ENCODE measurements at regions not wholly inside any gene's neighbourhood (a gene's known extent, or its start where the extent isn't known, plus 50 kb on each side); places are given as distances from the start of the nearest gene placed in this dataset.
"Not testable (repeated sequence)": the region's sequence is repeated elsewhere in the genome, so short reads cannot be mapped to it uniquely, and the experiment has no call there.

DNA sequence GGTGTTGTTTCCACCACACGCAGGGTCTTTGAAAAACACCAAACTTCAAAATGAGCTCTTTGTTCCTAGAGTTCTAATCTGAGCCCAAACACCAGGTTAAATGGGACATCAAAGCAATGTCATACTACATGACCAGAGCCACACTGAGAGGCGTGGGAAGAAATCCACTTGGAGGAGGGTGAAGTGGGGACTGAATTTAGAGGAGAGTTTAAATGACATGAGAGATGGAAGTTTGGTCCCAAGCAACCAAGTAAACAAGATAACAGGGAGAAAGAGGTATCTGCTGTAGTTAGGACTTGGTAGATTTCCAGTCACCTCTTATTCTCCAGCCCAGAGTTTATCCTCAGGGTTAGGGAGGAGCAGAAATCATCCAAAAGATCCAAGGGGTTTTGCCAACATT lies 290.9 kb upstream of the FAM78B start:
- H3K4me1 Mint-ChIP-seq (ENCODE audit: low read depth in 2 of 2) = no peaks in the 10 kb centered on the region
- no peak overlapping the region for H3K4me3 Mint-ChIP-seq

DNA sequence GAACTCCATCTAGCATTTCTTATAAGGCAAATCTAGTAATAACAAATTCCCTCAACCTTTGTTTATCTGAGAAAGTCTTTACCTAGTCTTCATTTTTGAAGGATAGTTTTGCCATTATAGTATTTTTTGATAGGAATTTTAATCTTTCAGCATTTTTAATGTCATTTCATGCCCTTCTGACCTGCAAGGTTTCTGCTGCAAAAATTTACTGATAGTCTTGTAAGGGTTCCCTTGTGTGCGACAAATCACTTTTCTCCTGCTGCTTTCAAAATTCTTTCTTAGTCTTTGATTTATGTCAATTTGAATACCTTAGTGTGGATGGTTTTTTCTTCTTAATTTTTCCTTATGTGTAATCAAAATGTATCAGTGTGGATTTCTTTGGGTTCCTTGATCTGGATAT lies 297.5 kb upstream of the FAM78B start:
- Mint-ChIP-seq H3K4me1 (ENCODE audit: low read depth in 2 of 2) (no peaks in the 10 kb centered on the region), H3K36me3 (peaks cover 12% of the 10 kb centered on the region), H3K27ac (no peak overlapping the region), H3K27me3 (peaks cover 20 to 35% of the 10 kb centered on the region in 2 donors), H3K9me3 (peaks cover 3% of the 10 kb centered on the region), H3K4me3 (no peak overlapping the region)
- DNase-seq (ENCODE audit: low spot score) = no peak
- ATAC-seq = no peak

More for the DNA sequence above, 290.9 kb upstream of the FAM78B start:
- ATAC-seq (no peak), DNase-seq (ENCODE audit: low spot score) (no peak)
- no peaks in the 10 kb centered on the region for H3K36me3 Mint-ChIP-seq
- peaks cover 9 to 18% of the 10 kb centered on the region in 2 donors for H3K27me3 Mint-ChIP-seq
- H3K9me3 Mint-ChIP-seq = no peaks in the 10 kb centered on the region
- no peak overlapping the region for H3K27ac Mint-ChIP-seq

GRCh38 chr1:166470014-166470413 lies 303.2 kb upstream of the FAM78B start:
- H3K36me3 Mint-ChIP-seq = peaks cover 4% of the 10 kb centered on the region
- H3K27me3 Mint-ChIP-seq = peaks cover 28 to 29% of the 10 kb centered on the region in 2 donors
- ATAC-seq = no peak
- no peak overlapping the region for H3K4me3 Mint-ChIP-seq
- no peak overlapping the region for H3K27ac Mint-ChIP-seq
- DNase-seq (ENCODE audit: low spot score) = no peak
- no peaks in the 10 kb centered on the region for H3K4me1 Mint-ChIP-seq (ENCODE audit: low read depth in 2 of 2)
- H3K9me3 Mint-ChIP-seq = no peaks in the 10 kb centered on the region

- Mint-ChIP-seq H3K27ac (no peak overlapping the region), H3K27me3 (peaks cover 23 to 27% of the 10 kb centered on the region in 2 donors), H3K9me3 (no peaks in the 10 kb centered on the region), H3K36me3 (peaks cover under 1% of the 10 kb centered on the region), H3K4me1 (ENCODE audit: low read depth in 2 of 2) (no peaks in the 10 kb centered on the region), H3K4me3 (no peak overlapping the region)
- no peak for DNase-seq (ENCODE audit: low spot score)
- ATAC-seq = no peak
Measured at GRCh38 chr1:166470441-166470840, 303.6 kb upstream of the FAM78B start.

GRCh38 chr1:166471359-166471758 lies 304.6 kb upstream of the FAM78B start:
- H3K27me3 Mint-ChIP-seq = peaks cover 22 to 27% of the 10 kb centered on the region in 2 donors
- no peak overlapping the region for H3K4me3 Mint-ChIP-seq
- H3K9me3 Mint-ChIP-seq = no peaks in the 10 kb centered on the region
- ATAC-seq (no peak), DNase-seq (ENCODE audit: low spot score) (no peak)
- H3K27ac Mint-ChIP-seq = no peak overlapping the region
- H3K36me3 Mint-ChIP-seq = no peaks in the 10 kb centered on the region
- H3K4me1 Mint-ChIP-seq (ENCODE audit: low read depth in 2 of 2) = no peaks in the 10 kb centered on the region

DNA sequence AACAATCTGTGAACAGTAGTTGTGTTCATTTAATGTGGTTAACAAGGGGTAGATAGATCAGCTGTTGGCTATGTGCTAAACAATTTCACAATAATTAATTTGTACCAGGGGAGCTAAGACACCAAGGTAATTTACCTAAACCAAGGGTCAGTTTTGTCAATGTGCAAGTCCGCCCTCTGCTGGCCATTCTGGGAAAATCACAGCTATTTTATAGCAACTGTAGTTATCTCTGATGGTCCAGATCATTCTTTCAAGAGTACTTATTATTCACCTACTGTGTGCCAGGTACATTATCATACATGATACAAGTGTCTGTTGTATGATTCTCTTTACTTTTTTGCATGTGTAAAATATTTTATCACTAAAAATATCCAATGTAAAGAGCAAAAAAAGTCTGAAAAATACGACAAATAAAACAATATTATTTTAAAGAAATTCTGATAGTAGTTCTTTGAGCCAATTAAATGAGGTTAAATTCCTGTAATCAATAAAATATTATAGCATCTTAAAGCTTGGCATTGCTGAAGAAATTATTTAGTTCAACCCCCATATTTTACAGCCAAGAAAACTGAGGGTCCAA lies 312.3 kb upstream of the FAM78B start:
- H3K9me3 Mint-ChIP-seq = no peaks in the 10 kb centered on the region
- no peaks in the 10 kb centered on the region for H3K4me1 Mint-ChIP-seq (ENCODE audit: low read depth in 2 of 2)
- DNase-seq (ENCODE audit: low spot score) = peak; percentile 70
- no peak overlapping the region for H3K27ac Mint-ChIP-seq
- peak in 1 of 2 donors; percentile 56 for ATAC-seq
- no peak overlapping the region for H3K4me3 Mint-ChIP-seq
- peaks cover 0 to 3% of the 10 kb centered on the region in 2 donors for H3K27me3 Mint-ChIP-seq
- no peaks in the 10 kb centered on the region for H3K36me3 Mint-ChIP-seq

DNA sequence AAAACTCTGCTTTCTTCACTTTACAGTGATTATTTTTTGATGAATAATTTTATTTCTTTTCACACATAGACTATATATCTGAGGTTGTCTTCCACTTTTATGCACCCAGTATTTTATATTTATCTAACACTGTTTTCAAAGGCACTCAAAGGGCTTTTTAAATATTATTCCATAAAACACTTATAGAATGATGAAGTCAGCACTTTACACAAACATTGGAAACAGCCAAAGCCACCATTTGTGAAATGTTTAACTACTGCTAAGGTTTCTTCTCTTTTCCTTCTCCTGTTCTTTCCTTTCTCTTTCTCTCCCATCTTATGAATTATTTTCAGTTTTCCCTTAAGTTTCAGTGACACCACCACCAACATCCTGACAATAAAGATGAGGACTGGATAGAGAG lies 317.7 kb upstream of the FAM78B start:
- no peak overlapping the region for H3K27ac Mint-ChIP-seq
- H3K27me3 Mint-ChIP-seq = no peaks in the 10 kb centered on the region
- ATAC-seq = no peak
- H3K4me1 Mint-ChIP-seq (ENCODE audit: low read depth in 2 of 2) = peaks cover 0 to 7% of the 10 kb centered on the region in 2 donors
- no peak for DNase-seq (ENCODE audit: low spot score)
- H3K9me3 Mint-ChIP-seq = no peaks in the 10 kb centered on the region
- H3K36me3 Mint-ChIP-seq = no peaks in the 10 kb centered on the region
- no peak overlapping the region for H3K4me3 Mint-ChIP-seq

GRCh38 chr1:166484871-166485270 lies 318.1 kb upstream of the FAM78B start:
- Mint-ChIP-seq H3K36me3 (no peaks in the 10 kb centered on the region), H3K4me3 (no peak overlapping the region), H3K27ac (no peak overlapping the region), H3K27me3 (no peaks in the 10 kb centered on the region), H3K4me1 (ENCODE audit: low read depth in 2 of 2) (peaks cover 0 to 7% of the 10 kb centered on the region in 2 donors), H3K9me3 (no peaks in the 10 kb centered on the region)
- ATAC-seq (no peak), DNase-seq (ENCODE audit: low spot score) (no peak)

- H3K9me3 Mint-ChIP-seq = no peaks in the 10 kb centered on the region
- no peak for DNase-seq (ENCODE audit: low spot score)
Measured at GRCh38 chr1:166485620-166486019, 318.8 kb upstream of the FAM78B start.

GRCh38 chr1:166488327-166488726 lies 321.5 kb upstream of the FAM78B start:
- no peaks in the 10 kb centered on the region for H3K27me3 Mint-ChIP-seq
- ATAC-seq = no peak
- DNase-seq (ENCODE audit: low spot score) = no peak
- no peak overlapping the region for H3K4me3 Mint-ChIP-seq
- H3K4me1 Mint-ChIP-seq (ENCODE audit: low read depth in 2 of 2) = peaks cover 0 to 7% of the 10 kb centered on the region in 2 donors
- H3K36me3 Mint-ChIP-seq = no peaks in the 10 kb centered on the region
- H3K27ac Mint-ChIP-seq = no peak overlapping the region
- H3K9me3 Mint-ChIP-seq = no peaks in the 10 kb centered on the region

More at GRCh38 chr1:166485620-166486019, 318.8 kb upstream of the FAM78B start:
- H3K36me3 Mint-ChIP-seq = no peaks in the 10 kb centered on the region
- no peaks in the 10 kb centered on the region for H3K27me3 Mint-ChIP-seq
- peaks cover 0 to 7% of the 10 kb centered on the region in 2 donors for H3K4me1 Mint-ChIP-seq (ENCODE audit: low read depth in 2 of 2)
- H3K4me3 Mint-ChIP-seq = no peak overlapping the region
- peak overlapping the region in 1 of 2 donors; percentile 3 for H3K27ac Mint-ChIP-seq
- no peak for ATAC-seq

DNA sequence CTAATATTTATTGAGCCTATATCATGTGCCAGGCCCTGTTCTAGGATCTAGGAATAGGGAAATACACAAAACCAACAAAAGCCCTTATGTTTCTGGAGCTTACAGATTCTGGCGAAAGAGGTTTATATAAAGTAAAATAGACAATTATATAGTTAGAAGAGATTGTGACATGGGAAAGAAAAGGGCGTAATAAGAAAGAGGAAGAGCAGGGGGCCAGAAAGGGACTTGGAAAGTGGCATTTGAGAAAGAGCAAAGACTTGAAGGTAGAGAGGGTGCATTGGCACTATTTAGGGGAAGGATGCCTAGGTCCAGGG lies 322.5 kb upstream of the FAM78B start:
- Mint-ChIP-seq H3K27me3 (no peaks in the 10 kb centered on the region), H3K4me3 (no peak overlapping the region), H3K36me3 (no peaks in the 10 kb centered on the region), H3K9me3 (no peaks in the 10 kb centered on the region), H3K27ac (no peak overlapping the region), H3K4me1 (ENCODE audit: low read depth in 2 of 2) (peaks cover 0 to 7% of the 10 kb centered on the region in 2 donors)
- no peak for ATAC-seq
- DNase-seq (ENCODE audit: low spot score) = no peak

DNA sequence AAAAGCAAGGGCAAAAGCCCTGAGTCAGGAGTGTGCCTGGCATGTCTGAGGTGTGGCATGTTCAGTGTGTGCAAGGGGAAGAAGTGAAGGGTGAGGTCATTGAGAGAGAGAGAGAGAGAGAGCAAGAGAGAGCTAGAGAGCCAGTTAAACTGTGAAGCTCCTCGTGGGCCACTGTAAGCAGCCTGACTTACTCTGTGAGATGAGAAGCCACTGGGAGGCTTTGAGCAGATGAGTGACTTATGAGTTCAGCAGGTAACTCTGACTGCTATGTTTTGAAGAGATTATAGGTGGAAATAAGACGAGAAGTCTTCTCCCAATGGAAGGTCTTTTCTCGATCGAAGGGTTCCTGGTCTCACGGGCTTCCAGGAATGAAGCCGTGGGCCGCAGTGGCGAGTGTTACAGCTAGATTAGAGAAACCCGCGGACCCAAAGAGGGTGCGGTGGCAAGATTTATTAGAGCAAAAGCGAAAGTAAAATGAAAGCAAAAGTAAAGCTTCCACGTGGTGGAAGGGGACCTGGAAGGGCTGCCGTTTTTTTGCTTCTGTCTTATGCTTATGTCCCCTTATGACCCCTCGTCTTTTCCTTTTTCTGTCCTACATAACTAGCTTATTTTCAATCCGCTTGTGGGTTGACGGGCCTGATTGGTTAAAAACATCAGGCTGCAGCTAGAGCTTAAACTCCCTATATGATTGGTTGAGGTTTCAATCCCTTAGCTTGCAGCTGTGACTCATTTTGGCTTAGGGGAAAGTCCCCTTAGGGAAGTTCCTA lies 323.1 kb upstream of the FAM78B start:
- no peaks in the 10 kb centered on the region for H3K27me3 Mint-ChIP-seq
- H3K4me3 Mint-ChIP-seq = no peak overlapping the region
- H3K9me3 Mint-ChIP-seq = no peaks in the 10 kb centered on the region
- ATAC-seq (peak; percentile 79 to 91), DNase-seq (ENCODE audit: low spot score) (peak; percentile 83)
- no peaks in the 10 kb centered on the region for H3K36me3 Mint-ChIP-seq
- H3K4me1 Mint-ChIP-seq (ENCODE audit: low read depth in 2 of 2) = peaks cover 0 to 7% of the 10 kb centered on the region in 2 donors
- no peak overlapping the region for H3K27ac Mint-ChIP-seq

- no peaks in the 10 kb centered on the region for H3K9me3 Mint-ChIP-seq
- H3K27ac Mint-ChIP-seq = no peak overlapping the region
- H3K4me1 Mint-ChIP-seq (ENCODE audit: low read depth in 2 of 2) = peaks cover 0 to 7% of the 10 kb centered on the region in 2 donors
- no peaks in the 10 kb centered on the region for H3K27me3 Mint-ChIP-seq
- no peak overlapping the region for H3K4me3 Mint-ChIP-seq
- H3K36me3 Mint-ChIP-seq = no peaks in the 10 kb centered on the region
- ATAC-seq (no peak), DNase-seq (ENCODE audit: low spot score) (no peak)
Measured at GRCh38 chr1:166490437-166490991, 323.7 kb upstream of the FAM78B start.

GRCh38 chr1:166493765-166494164 lies 327.0 kb upstream of the FAM78B start:
- H3K4me1 Mint-ChIP-seq (ENCODE audit: low read depth in 2 of 2); H3K27me3 Mint-ChIP-seq; H3K36me3 Mint-ChIP-seq; DNase-seq (ENCODE audit: low spot score); H3K27ac Mint-ChIP-seq; H3K4me3 Mint-ChIP-seq; H3K9me3 Mint-ChIP-seq; ATAC-seq: not testable (repeated sequence)

All from natural killer cell treated with Interleukin-12 subunit alpha and Interleukin-12 subunit beta and Interleukin-15 and Interleukin-18, amount 100 ng/mL, for 72 hours (primary cell).